Astrocyte of the cerebellum (primary cell): ENCODE measurements at regions not wholly inside any gene's neighbourhood (a gene's known extent, or its start where the extent isn't known, plus 50 kb on each side); places are given as distances from the start of the nearest gene placed in this dataset.

Source experiments
- DNase-seq: peaks from one replicate; pipeline ENCODE4 v3.0.0-alpha.2; 2011; ENCODE audit warnings: low read depth
- H3K4me3 ChIP-seq: 2 replicates; pipeline ENCODE4 v1.5.1; 2011; ENCODE audit warnings: mild to moderate bottlenecking, low read depth, low read length, moderate library complexity
- in situ Hi-C: cut with HindIII; loops from 2 replicates; pipeline ENCODE4 v1.10.0; 2017; ENCODE audit warnings: low sequenced_read_pairs
- TF ChIP-seq, protein P1 (sequence below): IDR thresholded peaks from 2 replicates; pipeline ENCODE4 v1.5.1; 2012; ENCODE audit warnings: low read length, low read depth, moderate library complexity, mild to moderate bottlenecking; ENCODE audit errors: missing control alignments

DNA sequence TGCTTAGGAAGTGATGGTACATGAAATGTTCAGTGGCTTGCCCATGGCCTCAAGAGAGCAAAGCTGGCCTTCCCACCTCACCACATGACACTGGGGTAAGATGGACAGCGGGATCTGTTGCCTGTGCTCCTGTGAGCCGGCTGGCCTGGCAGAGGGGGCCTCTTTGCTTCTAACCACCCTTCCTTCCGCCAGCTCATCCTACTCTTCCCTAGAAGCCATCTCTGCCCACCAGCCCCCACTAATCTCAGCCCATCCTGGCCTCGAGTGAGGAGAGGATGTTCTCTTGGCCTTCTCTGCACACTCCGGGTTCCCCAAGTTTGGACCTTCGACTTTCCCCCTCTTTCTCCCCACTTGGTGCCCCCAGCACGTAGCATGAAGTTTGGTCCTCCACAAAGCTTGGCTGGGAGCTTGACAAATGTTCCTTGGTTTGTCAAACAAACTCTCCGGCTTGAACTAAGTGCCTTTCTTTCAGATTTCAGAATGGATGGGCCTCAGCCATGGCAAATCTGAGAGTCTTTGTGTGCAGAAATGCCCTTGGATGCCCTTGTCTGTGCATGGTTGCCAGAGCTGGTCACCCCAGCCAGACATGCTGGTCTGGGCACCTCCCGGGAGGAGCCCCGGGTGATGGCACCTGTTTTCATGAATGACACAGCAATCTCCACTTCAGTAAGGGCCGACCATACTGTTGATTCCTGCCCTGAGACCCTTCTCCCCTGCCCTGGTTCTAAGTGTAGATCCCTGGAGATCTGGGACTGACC is 145.5 kb downstream of the URI1 start:
- no peak for DNase-seq
- in situ Hi-C loops, result no loop called here
- TF ChIP-seq, protein P1, sequence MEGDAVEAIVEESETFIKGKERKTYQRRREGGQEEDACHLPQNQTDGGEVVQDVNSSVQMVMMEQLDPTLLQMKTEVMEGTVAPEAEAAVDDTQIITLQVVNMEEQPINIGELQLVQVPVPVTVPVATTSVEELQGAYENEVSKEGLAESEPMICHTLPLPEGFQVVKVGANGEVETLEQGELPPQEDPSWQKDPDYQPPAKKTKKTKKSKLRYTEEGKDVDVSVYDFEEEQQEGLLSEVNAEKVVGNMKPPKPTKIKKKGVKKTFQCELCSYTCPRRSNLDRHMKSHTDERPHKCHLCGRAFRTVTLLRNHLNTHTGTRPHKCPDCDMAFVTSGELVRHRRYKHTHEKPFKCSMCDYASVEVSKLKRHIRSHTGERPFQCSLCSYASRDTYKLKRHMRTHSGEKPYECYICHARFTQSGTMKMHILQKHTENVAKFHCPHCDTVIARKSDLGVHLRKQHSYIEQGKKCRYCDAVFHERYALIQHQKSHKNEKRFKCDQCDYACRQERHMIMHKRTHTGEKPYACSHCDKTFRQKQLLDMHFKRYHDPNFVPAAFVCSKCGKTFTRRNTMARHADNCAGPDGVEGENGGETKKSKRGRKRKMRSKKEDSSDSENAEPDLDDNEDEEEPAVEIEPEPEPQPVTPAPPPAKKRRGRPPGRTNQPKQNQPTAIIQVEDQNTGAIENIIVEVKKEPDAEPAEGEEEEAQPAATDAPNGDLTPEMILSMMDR, result no peak
- H3K4me3 ChIP-seq, result no peak overlapping the region

DNA sequence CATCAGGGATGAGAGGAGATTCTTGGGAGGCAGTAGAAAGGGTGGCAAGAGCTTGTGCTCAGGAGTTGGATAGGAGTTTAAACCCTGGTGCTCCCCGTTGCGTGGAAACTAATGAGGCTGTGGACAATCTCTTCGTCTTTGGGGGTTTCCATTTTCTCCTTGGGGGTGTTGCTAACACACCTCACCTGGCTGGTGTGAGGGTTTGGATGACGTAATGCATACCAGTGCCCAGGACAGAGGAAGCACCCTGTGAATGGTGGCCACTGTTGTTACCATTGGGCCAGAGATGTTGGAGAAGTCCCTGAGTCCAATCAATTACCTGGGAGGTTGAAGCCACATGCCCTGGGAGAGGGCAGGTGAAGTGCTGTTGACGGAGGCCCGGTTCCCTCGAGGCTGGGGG is 146.5 kb downstream of the URI1 start:
- TF ChIP-seq, protein P1, result no peak
- in situ Hi-C loops, result no loop called here
- no peak overlapping the region for H3K4me3 ChIP-seq
- DNase-seq, result no peak

DNA sequence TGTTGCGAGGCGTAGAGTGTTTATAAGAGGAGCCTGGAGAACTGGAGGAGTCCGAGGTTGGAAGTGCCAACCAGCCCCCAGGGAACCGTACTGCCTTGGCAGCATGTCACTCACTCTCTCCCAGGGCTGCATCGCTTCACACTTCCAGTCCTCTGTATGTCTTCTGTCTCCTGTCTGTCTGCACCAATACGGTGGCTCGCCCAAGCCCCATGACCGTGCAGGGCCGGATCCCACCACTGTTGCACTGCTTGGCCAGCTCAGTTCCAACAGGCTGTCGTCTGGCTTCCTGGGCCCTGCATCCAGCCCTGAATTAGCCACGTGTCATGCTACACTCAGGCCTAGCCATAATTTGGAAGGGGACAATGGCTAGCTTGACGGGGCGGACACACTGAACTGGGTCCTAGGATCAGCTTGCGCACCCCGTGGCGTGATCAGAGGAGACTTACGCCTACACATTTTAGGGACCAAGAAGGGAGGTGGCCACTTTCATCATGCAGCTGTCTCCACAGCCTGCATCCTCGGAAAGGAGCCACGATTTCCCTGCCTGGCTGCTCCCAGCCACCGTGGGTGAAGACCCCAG is 147.1 kb downstream of the URI1 start:
- no peak overlapping the region for H3K4me3 ChIP-seq
- TF ChIP-seq, protein P1, result no peak
- no peak for DNase-seq
- in situ Hi-C loops, result no loop called here

DNA sequence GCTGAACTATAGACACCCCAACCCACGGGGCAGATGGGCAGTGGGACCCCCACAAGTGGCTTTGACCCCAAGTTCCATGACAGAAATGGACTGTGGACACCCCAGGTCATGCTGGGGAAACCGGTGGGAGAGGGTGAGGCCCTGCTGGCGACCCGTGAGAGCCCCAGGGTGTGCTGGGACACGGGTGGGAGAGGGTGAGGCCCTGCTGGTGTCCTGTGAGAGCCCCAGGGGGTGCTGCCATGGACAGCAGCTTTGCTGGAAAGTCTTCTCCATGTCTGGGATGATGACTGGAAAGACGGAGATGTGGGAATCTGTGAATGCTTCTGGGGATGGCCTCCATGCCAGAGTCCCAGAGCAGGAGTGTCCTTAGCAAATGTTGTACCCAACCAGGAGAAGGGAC is 148.4 kb downstream of the URI1 start:
- TF ChIP-seq, protein P1, result no peak
- DNase-seq, result no peak
- no peak overlapping the region for H3K4me3 ChIP-seq
- in situ Hi-C loops, result no loop called here

- TF ChIP-seq, protein P1, result no peak
- DNase-seq, result no peak
- no peak overlapping the region for H3K4me3 ChIP-seq
- in situ Hi-C loops, result no loop called here
These were observed 148.9 kb downstream of the URI1 start for GRCh38 chr19:30090963-30091362.

DNA sequence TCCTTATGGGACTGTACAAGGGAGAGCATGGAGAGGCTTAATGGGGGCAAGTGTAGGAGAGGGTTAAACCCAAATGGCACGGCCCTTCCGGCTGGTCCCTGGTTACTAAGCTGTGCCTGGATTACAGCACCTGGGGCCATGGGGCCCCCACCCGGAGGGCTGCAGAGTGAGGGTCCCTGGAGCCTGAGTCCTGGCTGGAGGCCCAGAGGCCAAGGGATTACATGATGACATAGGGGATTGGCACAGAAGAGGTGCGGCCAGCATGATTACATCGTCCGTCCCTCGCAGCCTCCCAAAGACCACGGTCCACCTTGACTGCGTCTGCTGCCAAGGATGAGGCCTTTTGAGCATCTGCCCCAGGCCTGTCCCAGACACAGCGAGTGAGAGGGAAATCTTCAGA is 149.4 kb downstream of the URI1 start:
- in situ Hi-C loops, result no loop called here
- TF ChIP-seq, protein P1, result no peak
- DNase-seq, result no peak
- no peak overlapping the region for H3K4me3 ChIP-seq
